Lower leg skin (tissue), 3 donors: ENCODE measurements at regions not wholly inside any gene's neighbourhood (a gene's known extent, or its start where the extent isn't known, plus 50 kb on each side); places are given as distances from the start of the nearest gene placed in this dataset.

ENCODE experiments used
- CTCF ChIP-seq, 3 donors: fragments of 450-650 bp; IDR thresholded peaks; one replicate each; pipeline ENCODE4 v1.5.1; 2016; ENCODE audit warnings: antibody characterized with exemption in 3 of 3, mild to moderate bottlenecking in 3 of 3, moderate library complexity in 2 of 3
- POLR2A ChIP-seq, 2 donors: fragments of 450-650 bp; IDR thresholded peaks; one replicate each; pipeline ENCODE4 v1.6.1; 2016 to 2017; ENCODE audit warnings: antibody characterized with exemption in 2 of 2, mild to moderate bottlenecking in 1 of 2, moderate library complexity in 1 of 2

- TF ChIP-seq CTCF (IDR thresholded peaks at IDR 0.05) (no peak), POLR2A (IDR thresholded peaks at IDR 0.05) (no peak)
These were observed 393.5 kb downstream of the DMAC1 start for GRCh38 chr9:7405924-7406604.
